ENCODE measurements at regions not wholly inside any gene's neighbourhood (a gene's known extent, or its start where the extent isn't known, plus 50 kb on each side); places are given as distances from the start of the nearest gene placed in this dataset.

- Histone ChIP-seq H3K79me2 (ENCODE audit: insufficient read depth, low read length) (no peaks in the 10 kb centered on the region), H3K36me3 (ENCODE audit: low read length) (no peaks in the 10 kb centered on the region), H3K27ac (ENCODE audit: low read depth, low read length) (no peak overlapping the region), H3K9me2 (replicated peaks; ENCODE audit: insufficient read depth, low read length) (no peaks in the 10 kb centered on the region), H3F3A (ENCODE audit: insufficient read depth) (no peaks in the 10 kb centered on the region), H3K9me3 (ENCODE audit: insufficient read depth, low read length) (no peaks in the 10 kb centered on the region), H3K4me3 (ENCODE audit: insufficient read depth, low read length, poor library complexity, severe bottlenecking) (no peak overlapping the region), H3K4me2 (ENCODE audit: low read depth, low read length, poor library complexity, severe bottlenecking) (no peak overlapping the region), H3K9ac (ENCODE audit: low read length) (no peak overlapping the region), H3K27me3 (ENCODE audit: low read length) (no peaks in the 10 kb centered on the region), H2AFZ (ENCODE audit: low read depth, low read length, severe bottlenecking) (no peak overlapping the region), H4K20me1 (ENCODE audit: low read depth, low read length) (no peaks in the 10 kb centered on the region)
- TF ChIP-seq CTCF (IDR thresholded peaks at IDR 0.05; ENCODE audit: insufficient read depth, low read length, poor library complexity, severe bottlenecking) = no peak
- no peak for TF ChIP-seq EZH2phosphoT487 (conservative IDR thresholded peaks at IDR 0.05; ENCODE audit: low read length)
These were observed 84.0 kb upstream of the RTL6 start for GRCh38 chr22:44582016-44582415.

- Histone ChIP-seq H3K9me3 (ENCODE audit: insufficient read depth, low read length) (no peaks in the 10 kb centered on the region), H3K4me3 (ENCODE audit: insufficient read depth, low read length, poor library complexity, severe bottlenecking) (no peak overlapping the region), H3K36me3 (ENCODE audit: low read length) (no peaks in the 10 kb centered on the region), H3F3A (ENCODE audit: insufficient read depth) (no peaks in the 10 kb centered on the region), H3K4me2 (ENCODE audit: low read depth, low read length, poor library complexity, severe bottlenecking) (no peak overlapping the region), H3K9me2 (replicated peaks; ENCODE audit: insufficient read depth, low read length) (no peaks in the 10 kb centered on the region), H2AFZ (ENCODE audit: low read depth, low read length, severe bottlenecking) (no peak overlapping the region), H3K9ac (ENCODE audit: low read length) (no peak overlapping the region), H3K27ac (ENCODE audit: low read depth, low read length) (no peak overlapping the region), H4K20me1 (ENCODE audit: low read depth, low read length) (no peaks in the 10 kb centered on the region), H3K27me3 (ENCODE audit: low read length) (no peaks in the 10 kb centered on the region), H3K79me2 (ENCODE audit: insufficient read depth, low read length) (no peaks in the 10 kb centered on the region)
- TF ChIP-seq CTCF (IDR thresholded peaks at IDR 0.05; ENCODE audit: insufficient read depth, low read length, poor library complexity, severe bottlenecking) (no peak), EZH2phosphoT487 (conservative IDR thresholded peaks at IDR 0.05; ENCODE audit: low read length) (no peak)
These were observed 83.0 kb upstream of the RTL6 start for GRCh38 chr22:44581096-44581435.

- no peak for TF ChIP-seq EZH2phosphoT487 (conservative IDR thresholded peaks at IDR 0.05; ENCODE audit: low read length)
- TF ChIP-seq CTCF (IDR thresholded peaks at IDR 0.05; ENCODE audit: insufficient read depth, low read length, poor library complexity, severe bottlenecking) = no peak
- H3K27me3 ChIP-seq (ENCODE audit: low read length) = no peaks in the 10 kb centered on the region
- H3K9ac ChIP-seq (ENCODE audit: low read length) = no peak overlapping the region
- H4K20me1 ChIP-seq (ENCODE audit: low read depth, low read length) = no peaks in the 10 kb centered on the region
- H3F3A ChIP-seq (ENCODE audit: insufficient read depth) = no peaks in the 10 kb centered on the region
- no peaks in the 10 kb centered on the region for H3K9me2 ChIP-seq (replicated peaks; ENCODE audit: insufficient read depth, low read length)
- no peak overlapping the region for H2AFZ ChIP-seq (ENCODE audit: low read depth, low read length, severe bottlenecking)
- H3K4me2 ChIP-seq (ENCODE audit: low read depth, low read length, poor library complexity, severe bottlenecking) = no peak overlapping the region
- no peak overlapping the region for H3K4me3 ChIP-seq (ENCODE audit: insufficient read depth, low read length, poor library complexity, severe bottlenecking)
- no peaks in the 10 kb centered on the region for H3K9me3 ChIP-seq (ENCODE audit: insufficient read depth, low read length)
- no peaks in the 10 kb centered on the region for H3K79me2 ChIP-seq (ENCODE audit: insufficient read depth, low read length)
- H3K36me3 ChIP-seq (ENCODE audit: low read length) = no peaks in the 10 kb centered on the region
- H3K27ac ChIP-seq (ENCODE audit: low read depth, low read length) = no peak overlapping the region
These were observed 82.4 kb upstream of the RTL6 start for GRCh38 chr22:44580176-44581095.
